B cell (primary cell): ENCODE measurements at regions not wholly inside any gene's neighbourhood (a gene's known extent, or its start where the extent isn't known, plus 50 kb on each side); places are given as distances from the start of the nearest gene placed in this dataset.

Experiments used
- ATAC-seq: fragments of 200-7000 bp; cut with Tn5 transposase; one replicate; pipeline ENCODE4 v1.10.0; 2021; ENCODE audit warnings: low read depth, mild to moderate bottlenecking, moderate number of reproducible peaks, moderate library complexity
- CTCF ChIA-PET: fragments of 350-600 bp; sonication (Branson Sonifier 250); formaldehyde crosslinking; loops from one replicate; lab custom pipeline; 2021; ENCODE audit warnings: antibody characterized with exemption, inconsistent platforms; lab: Charles Lee
- POLR2A ChIA-PET: fragments of 350-600 bp; sonication (Branson Sonifier 250); formaldehyde crosslinking; loops from one replicate; lab custom pipeline; 2021; ENCODE audit warnings: antibody characterized with exemption; lab: Charles Lee
- DNase-seq: peaks from one replicate; pipeline ENCODE4 v3.0.0; 2013
- H2AFZ ChIP-seq: 2 replicates; pipeline ENCODE4 v1.6.1; 2012; ENCODE audit warnings: mild to moderate bottlenecking, low read depth, low read length; ENCODE audit not compliant: insufficient read depth, poor library complexity, severe bottlenecking
- H3K27ac ChIP-seq, 2 donors: 1 replicate in 1 of 2; 2 replicates in 1 of 2; pipeline ENCODE4 v1.5.1; 2012 to 2013; ENCODE audit warnings: low read length in 2 of 2, mild to moderate bottlenecking in 2 of 2, moderate library complexity in 1 of 2
- H3K27me3 ChIP-seq, 4 experiments: fragments of 200-600 bp in 1 of 4; sonication (generic) in 1 of 4; replicated peaks in 1 of 4; 1 replicate in 2 of 4; 2 replicates in 2 of 4; pipeline versions ENCODE4 v1.6.1 to v1.7.0; 2013 to 2016; ENCODE audit warnings: low read length in 3 of 4, mild to moderate bottlenecking in 2 of 4, mixed read lengths in 1 of 4, moderate library complexity in 1 of 4; ENCODE audit not compliant: insufficient read depth in 4 of 4, control insufficient read depth in 3 of 4; ENCODE audit errors: control extremely low read depth in 1 of 4
- H3K36me3 ChIP-seq, 2 experiments: replicated peaks in 1 of 2; 1 replicate in 1 of 2; 2 replicates in 1 of 2; pipeline versions ENCODE4 v1.6.1 to v1.7.1; 2013; ENCODE audit warnings: low read length in 1 of 2; ENCODE audit not compliant: insufficient read depth in 2 of 2, control insufficient read depth in 1 of 2; ENCODE audit errors: control extremely low read depth in 1 of 2, extremely low read depth in 1 of 2
- H3K4me1 ChIP-seq, 2 donors: fragments of 200-600 bp in 1 of 2; sonication (generic) in 1 of 2; 1 replicate in 1 of 2; 2 replicates in 1 of 2; pipeline versions ENCODE4 v1.5.1 to v1.6.1; 2013 to 2017; ENCODE audit warnings: low read length in 2 of 2; ENCODE audit not compliant: control insufficient read depth in 2 of 2, insufficient read depth in 2 of 2
- H3K4me2 ChIP-seq: replicated peaks from 2 replicates; pipeline ENCODE3; 2012; ENCODE audit warnings: mild to moderate bottlenecking, low read depth, low read length; ENCODE audit not compliant: poor library complexity, severe bottlenecking
- H3K4me3 ChIP-seq, 5 experiments: fragments of 200-600 bp in 1 of 5; sonication (generic) in 1 of 5; 1 replicate in 3 of 5; 2 replicates in 2 of 5; pipeline versions ENCODE4 v1.5.1 to v1.7.0; 2011 to 2016; ENCODE audit warnings: low read length in 4 of 5, mild to moderate bottlenecking in 4 of 5, low read depth in 2 of 5, control low read depth in 1 of 5, moderate library complexity in 1 of 5; ENCODE audit not compliant: insufficient read depth in 1 of 5; ENCODE audit errors: control extremely low read depth in 1 of 5, extremely low read depth in 1 of 5
- H3K79me2 ChIP-seq: fragments of 200-600 bp; sonication (generic); one replicate; pipeline ENCODE4 v1.6.0; 2016; ENCODE audit warnings: low read length; ENCODE audit not compliant: control insufficient read depth, insufficient read depth
- H3K9ac ChIP-seq: fragments of 200-600 bp; sonication (generic); 2 replicates; pipeline ENCODE4 v1.6.1; 2017; ENCODE audit warnings: mild to moderate bottlenecking, low read length, moderate library complexity
- H3K9me3 ChIP-seq, 3 donors: one replicate each; pipeline versions ENCODE4 v1.6.1 to v1.7.1; 2013; ENCODE audit warnings: low read length in 2 of 3; ENCODE audit not compliant: control insufficient read depth in 2 of 3, insufficient read depth in 1 of 3; ENCODE audit errors: control extremely low read depth in 1 of 3
- H4K20me1 ChIP-seq: 2 replicates; pipeline ENCODE4 v1.6.0; 2012; ENCODE audit warnings: mild to moderate bottlenecking, low read length; ENCODE audit not compliant: insufficient read depth, control insufficient read depth, poor library complexity, severe bottlenecking
- H3K27ac Mint-ChIP-seq: one replicate; pipeline ENCODE4 v1.8.0; 2021; ENCODE audit warnings: mixed read lengths
- H3K27me3 Mint-ChIP-seq: one replicate; pipeline ENCODE4 v1.8.0; 2021; ENCODE audit warnings: mixed read lengths
- H3K4me1 Mint-ChIP-seq: one replicate; pipeline ENCODE4 v1.8.0; 2021; ENCODE audit warnings: mixed read lengths
- H3K4me3 Mint-ChIP-seq: one replicate; pipeline ENCODE4 v1.8.0; 2021; ENCODE audit warnings: mixed read lengths
- H3K9me3 Mint-ChIP-seq: one replicate; pipeline ENCODE4 v1.8.0; 2022; ENCODE audit warnings: mixed read lengths; ENCODE audit not compliant: insufficient read depth
- CTCF ChIP-seq: fragments of 200-600 bp; IDR thresholded peaks from one replicate; pipeline ENCODE4 v1.8.0; 2022; ENCODE audit warnings: antibody characterized with exemption, mild to moderate bottlenecking
- EZH2 ChIP-seq: IDR thresholded peaks from 2 replicates; pipeline ENCODE4 v1.6.1; 2012; ENCODE audit warnings: borderline replicate concordance, low read depth, mild to moderate bottlenecking, moderate library complexity, low read length; ENCODE audit not compliant: insufficient read depth, poor library complexity, severe bottlenecking
- WGBS: methylation state at CpG from one replicate; pipeline ENCODE4 v1.1.5; 2013; ENCODE audit warnings: missing lambda C conversion rate; ENCODE audit not compliant: insufficient coverage; 5-methylcytosine and 5-hydroxymethylcytosine counted together
- intact Hi-C: fragments of 100-400 bp; cut with micrococcal nuclease; formaldehyde crosslinking; loops from one replicate; pipeline ENCODE4 v1.10.0; 2022

DNA sequence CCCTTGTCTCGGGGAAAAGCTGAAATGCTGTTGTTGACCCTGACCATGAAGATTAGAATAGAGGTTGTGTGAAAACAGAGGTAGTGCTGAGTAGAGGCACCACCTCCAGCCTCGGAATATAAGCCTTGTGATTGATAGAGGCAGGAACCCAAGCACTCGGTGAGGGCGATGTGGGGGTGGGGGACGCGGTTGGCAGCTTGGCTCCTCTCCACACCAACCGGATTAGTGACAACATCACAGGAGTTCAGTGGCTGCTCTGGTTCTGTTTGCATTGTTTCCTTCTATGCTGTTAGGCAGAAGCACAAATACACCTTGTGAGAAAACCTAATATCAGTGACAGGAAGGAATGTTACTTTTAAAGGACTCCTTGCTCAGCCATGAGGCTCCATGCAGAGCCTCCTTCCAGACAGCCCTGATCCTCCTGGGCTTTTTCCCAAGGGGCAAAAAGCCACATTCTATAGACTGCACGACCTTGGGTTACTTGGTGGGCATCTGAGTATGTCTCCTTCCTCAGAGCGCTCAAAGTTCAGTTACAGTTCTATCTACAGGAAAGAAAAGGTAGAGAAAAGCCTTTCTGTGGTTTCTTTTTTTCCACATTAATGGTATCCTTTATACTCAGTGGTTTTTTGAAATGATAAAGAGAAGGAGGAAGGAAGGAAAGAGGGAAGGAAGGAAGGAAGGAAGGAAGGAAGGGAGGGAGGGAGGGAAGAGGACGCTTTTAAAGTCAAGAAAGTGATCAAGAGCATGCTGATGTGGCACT is 150.4 kb upstream of the NOCT start:
- H3K9me3 ChIP-seq = no peaks in the 10 kb centered on the region
- TF ChIP-seq CTCF (no peak), EZH2 (no peak)
- no peak for DNase-seq
- no peak overlapping the region for H3K9ac ChIP-seq
- Mint-ChIP-seq H3K27me3 (peaks cover 16% of the 10 kb centered on the region), H3K27ac (no peak overlapping the region), H3K9me3 (no peaks in the 10 kb centered on the region), H3K4me3 (no peak overlapping the region), H3K4me1 (no peaks in the 10 kb centered on the region)
- no peaks in the 10 kb centered on the region for H3K4me1 ChIP-seq
- no peak overlapping the region for H3K4me3 ChIP-seq
- no peaks in the 10 kb centered on the region for H3K27me3 ChIP-seq
- no peak overlapping the region for H3K4me2 ChIP-seq
- no peaks in the 10 kb centered on the region for H3K79me2 ChIP-seq
- WGBS = 27% methylated on average over 5 of the region's 10 CpGs
- ChIA-PET POLR2A (no interaction called here), CTCF (no interaction called here)
- no peaks in the 10 kb centered on the region for H4K20me1 ChIP-seq
- H3K27ac ChIP-seq = no peak overlapping the region
- ATAC-seq = no peak
- no peaks in the 10 kb centered on the region for H3K36me3 ChIP-seq
- intact Hi-C loops = no loop called here
- H2AFZ ChIP-seq = no peak overlapping the region

DNA sequence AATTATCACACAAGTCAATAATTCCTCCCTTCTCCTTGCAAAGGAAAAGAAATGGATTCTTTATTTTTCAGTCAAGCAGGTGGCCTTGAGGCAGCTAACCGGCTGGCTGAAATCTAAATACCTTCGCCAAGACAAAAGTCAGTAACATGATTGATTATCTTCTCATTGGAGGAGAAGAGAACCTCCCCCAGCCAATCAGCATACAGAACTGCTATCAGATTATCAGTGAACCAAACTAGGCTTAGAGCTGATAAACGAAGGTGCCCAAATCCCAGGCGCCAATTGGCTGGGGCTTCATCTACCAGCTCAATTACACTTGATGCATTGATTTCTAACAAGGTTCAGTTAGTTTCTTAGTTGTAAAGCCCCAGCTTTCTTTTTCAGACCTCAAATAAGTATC is 152.4 kb upstream of the NOCT start:
- Histone ChIP-seq H3K4me2 (no peak overlapping the region), H3K27me3 (no peaks in the 10 kb centered on the region), H3K4me3 (no peak overlapping the region), H3K9me3 (no peaks in the 10 kb centered on the region), H2AFZ (no peak overlapping the region), H3K36me3 (no peaks in the 10 kb centered on the region), H3K4me1 (no peaks in the 10 kb centered on the region), H3K79me2 (no peaks in the 10 kb centered on the region), H3K27ac (no peak overlapping the region), H4K20me1 (no peaks in the 10 kb centered on the region), H3K9ac (no peak overlapping the region)
- ATAC-seq (no peak), DNase-seq (no peak)
- TF ChIP-seq EZH2 (no peak), CTCF (no peak)
- no peaks in the 10 kb centered on the region for H3K4me1 Mint-ChIP-seq
- intact Hi-C loops = no loop called here
- peaks cover 16% of the 10 kb centered on the region for H3K27me3 Mint-ChIP-seq
- no peak overlapping the region for H3K27ac Mint-ChIP-seq
- H3K9me3 Mint-ChIP-seq = no peaks in the 10 kb centered on the region
- no peak overlapping the region for H3K4me3 Mint-ChIP-seq
- 100% methylated on average over 3 of the region's 4 CpGs for WGBS
- POLR2A ChIA-PET = no interaction called here
- CTCF ChIA-PET = no interaction called here
